HepG2 (cell line): ENCODE measurements at regions not wholly inside any gene's neighbourhood (a gene's known extent, or its start where the extent isn't known, plus 50 kb on each side); places are given as distances from the start of the nearest gene placed in this dataset.

Source experiments
- FOSL1 ChIP-seq: sonication (generic); formaldehyde crosslinking; IDR thresholded peaks from 2 replicates; pipeline ENCODE4 v1.9.0; 2021; ENCODE audit warnings: missing genetic modification reagents, borderline replicate concordance
- FOXA3 ChIP-seq: IDR thresholded peaks from 2 replicates; pipeline ENCODE4 v1.6.1; 2016; ENCODE audit warnings: missing genetic modification reagents, missing compliant biosample characterization
- HMGXB4 ChIP-seq, 2 experiments: sonication (generic) in 1 of 2; formaldehyde crosslinking in 1 of 2; IDR thresholded peaks; 2 replicates each; pipeline versions ENCODE4 v1.4.0 to v1.6.1; 2018 to 2020; ENCODE audit warnings: missing genetic modification reagents in 2 of 2, borderline replicate concordance in 1 of 2, low read depth in 1 of 2, mild to moderate bottlenecking in 1 of 2, missing biosample characterization in 1 of 2
- IRF1 ChIP-seq: sonication (generic); formaldehyde crosslinking; IDR thresholded peaks from 2 replicates; pipeline ENCODE4 v1.4.0; 2020; ENCODE audit warnings: low read depth, mild to moderate bottlenecking, missing genetic modification reagents
- POLR2AphosphoS5 ChIP-seq: IDR thresholded peaks from 2 replicates; pipeline ENCODE4 v1.6.1; 2012; ENCODE audit warnings: low read depth, low read length
- PTBP1 ChIP-seq: fragments of 200-400 bp; formaldehyde crosslinking; IDR thresholded peaks from 2 replicates; pipeline ENCODE4 v1.6.1; 2018; ENCODE audit warnings: low read length, low read depth; ENCODE audit not compliant: poor library complexity, severe bottlenecking
- RAD21 ChIP-seq: fragments of 450-650 bp; formaldehyde crosslinking; IDR thresholded peaks from 2 replicates; pipeline ENCODE4 v1.5.0; 2020; ENCODE audit warnings: mild to moderate bottlenecking
- SUZ12 ChIP-seq: fragments of 150-350 bp; IDR thresholded peaks from 2 replicates; pipeline ENCODE4 v1.6.1; 2014; ENCODE audit warnings: low read depth, low read length
- TEAD2 ChIP-seq: sonication (generic); formaldehyde crosslinking; IDR thresholded peaks from 2 replicates; pipeline ENCODE4 v1.9.0; 2021; ENCODE audit warnings: missing genetic modification reagents
- ZNF207 ChIP-seq: fragments of 450-650 bp; IDR thresholded peaks from 2 replicates; pipeline ENCODE4 v1.6.1; 2016; ENCODE audit warnings: antibody characterized with exemption, borderline replicate concordance
- ZNF430 ChIP-seq: sonication (generic); formaldehyde crosslinking; IDR thresholded peaks from 2 replicates; pipeline ENCODE4 v1.9.0; 2021; ENCODE audit warnings: mild to moderate bottlenecking, missing genetic modification reagents
- TF ChIP-seq, protein P1 (sequence below): sonication (generic); formaldehyde crosslinking; IDR thresholded peaks from 2 replicates; pipeline ENCODE4 v1.5.0; 2020; ENCODE audit warnings: mild to moderate bottlenecking, missing genetic modification reagents, moderate library complexity
- TF ChIP-seq, protein P2 (sequence below): sonication (generic); formaldehyde crosslinking; conservative IDR thresholded peaks from 2 replicates; pipeline ENCODE4 v1.4.0; 2020; ENCODE audit warnings: missing genetic modification reagents

- TF ChIP-seq, protein P1, sequence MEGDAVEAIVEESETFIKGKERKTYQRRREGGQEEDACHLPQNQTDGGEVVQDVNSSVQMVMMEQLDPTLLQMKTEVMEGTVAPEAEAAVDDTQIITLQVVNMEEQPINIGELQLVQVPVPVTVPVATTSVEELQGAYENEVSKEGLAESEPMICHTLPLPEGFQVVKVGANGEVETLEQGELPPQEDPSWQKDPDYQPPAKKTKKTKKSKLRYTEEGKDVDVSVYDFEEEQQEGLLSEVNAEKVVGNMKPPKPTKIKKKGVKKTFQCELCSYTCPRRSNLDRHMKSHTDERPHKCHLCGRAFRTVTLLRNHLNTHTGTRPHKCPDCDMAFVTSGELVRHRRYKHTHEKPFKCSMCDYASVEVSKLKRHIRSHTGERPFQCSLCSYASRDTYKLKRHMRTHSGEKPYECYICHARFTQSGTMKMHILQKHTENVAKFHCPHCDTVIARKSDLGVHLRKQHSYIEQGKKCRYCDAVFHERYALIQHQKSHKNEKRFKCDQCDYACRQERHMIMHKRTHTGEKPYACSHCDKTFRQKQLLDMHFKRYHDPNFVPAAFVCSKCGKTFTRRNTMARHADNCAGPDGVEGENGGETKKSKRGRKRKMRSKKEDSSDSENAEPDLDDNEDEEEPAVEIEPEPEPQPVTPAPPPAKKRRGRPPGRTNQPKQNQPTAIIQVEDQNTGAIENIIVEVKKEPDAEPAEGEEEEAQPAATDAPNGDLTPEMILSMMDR (CRISPR knock-in tag): no peak
- TF ChIP-seq ZNF207 (no peak), TEAD2 (CRISPR knock-in tag) (no peak), HMGXB4 (CRISPR knock-in tag; IDR thresholded peaks at IDR 0.05; ENCODE audit: borderline replicate concordance in 1 of 2, low read depth in 1 of 2) (no peak), PTBP1 (no peak), SUZ12 (no peak), ZNF430 (no peak), IRF1 (no peak), FOXA3 (no peak), RAD21 (no peak), FOSL1 (CRISPR knock-in tag) (no peak), POLR2AphosphoS5 (no peak)
- TF ChIP-seq, protein P2, sequence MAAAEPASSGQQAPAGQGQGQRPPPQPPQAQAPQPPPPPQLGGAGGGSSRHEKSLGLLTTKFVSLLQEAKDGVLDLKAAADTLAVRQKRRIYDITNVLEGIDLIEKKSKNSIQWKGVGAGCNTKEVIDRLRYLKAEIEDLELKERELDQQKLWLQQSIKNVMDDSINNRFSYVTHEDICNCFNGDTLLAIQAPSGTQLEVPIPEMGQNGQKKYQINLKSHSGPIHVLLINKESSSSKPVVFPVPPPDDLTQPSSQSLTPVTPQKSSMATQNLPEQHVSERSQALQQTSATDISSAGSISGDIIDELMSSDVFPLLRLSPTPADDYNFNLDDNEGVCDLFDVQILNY (CRISPR knock-in tag): no peak
These were observed 125.7 kb downstream of the LYPLAL1 start for GRCh38 chr1:219299420-219299819.
